HFFc6 (cell line): ENCODE measurements at regions not wholly inside any gene's neighbourhood (a gene's known extent, or its start where the extent isn't known, plus 50 kb on each side); places are given as distances from the start of the nearest gene placed in this dataset.
"Not testable (repeated sequence)": the region's sequence is repeated elsewhere in the genome, so short reads cannot be mapped to it uniquely, and the experiment has no call there.

ENCODE experiments used
- DNase-seq: peaks from one replicate; pipeline ENCODE4 v3.0.0-alpha.2; 2018
- H3K27ac Mint-ChIP-seq: 2 replicates; pipeline ENCODE4 v1.8.0; 2020; ENCODE audit warnings: mild to moderate bottlenecking, mixed read lengths
- H3K27me3 Mint-ChIP-seq: 2 replicates; pipeline ENCODE4 v1.8.0; 2021; ENCODE audit warnings: mild to moderate bottlenecking, moderate library complexity, mixed read lengths; ENCODE audit not compliant: insufficient read depth
- H3K36me3 Mint-ChIP-seq: 2 replicates; pipeline ENCODE4 v1.8.0; 2021; ENCODE audit warnings: low read depth, mixed read lengths
- H3K4me1 Mint-ChIP-seq: 2 replicates; pipeline ENCODE4 v1.8.0; 2020; ENCODE audit warnings: low read depth, mixed read lengths
- H3K4me3 Mint-ChIP-seq: 2 replicates; pipeline ENCODE4 v1.8.0; 2020; ENCODE audit warnings: mild to moderate bottlenecking, moderate library complexity, mixed read lengths
- H3K9me3 Mint-ChIP-seq: 2 replicates; pipeline ENCODE4 v1.8.0; 2020; ENCODE audit warnings: mild to moderate bottlenecking, mixed read lengths
- TF ChIP-seq, protein P1 (sequence below): fragments of 200-600 bp; sonication (generic); IDR thresholded peaks from 2 replicates; pipeline ENCODE4 v1.5.0; 2021; ENCODE audit warnings: antibody characterized with exemption, mild to moderate bottlenecking

DNA sequence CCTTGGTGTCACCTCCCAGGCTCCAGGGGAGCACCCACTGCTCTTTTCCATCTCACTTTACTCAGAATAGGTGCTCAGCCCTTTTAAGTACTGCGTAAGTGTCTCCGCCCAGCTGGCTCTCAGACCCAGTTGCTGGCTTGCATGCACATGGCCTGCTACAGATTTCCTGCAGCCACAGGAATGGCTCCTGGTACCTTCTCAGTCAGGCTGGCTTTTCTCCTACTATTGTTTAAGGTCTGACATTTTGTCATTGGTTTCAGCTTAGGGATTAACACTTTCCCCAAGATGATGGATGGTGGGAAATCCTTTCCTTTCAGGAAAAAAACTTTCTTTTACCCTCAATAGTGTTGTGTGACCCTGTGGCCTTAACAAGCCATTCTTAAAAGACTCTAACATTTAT is 1652.3 kb upstream of the WWC1 start:
- peaks cover 37% of the 10 kb centered on the region for H3K9me3 Mint-ChIP-seq
- H3K27me3 Mint-ChIP-seq: no peaks in the 10 kb centered on the region
- H3K27ac Mint-ChIP-seq: no peak overlapping the region
- H3K36me3 Mint-ChIP-seq: 0 out of 2 replicates have a peak, but pooled peaks cover 3% of the 10 kb centered on the region
- no peak overlapping the region for H3K4me3 Mint-ChIP-seq
- no peaks in the 10 kb centered on the region for H3K4me1 Mint-ChIP-seq
- TF ChIP-seq, protein P1, sequence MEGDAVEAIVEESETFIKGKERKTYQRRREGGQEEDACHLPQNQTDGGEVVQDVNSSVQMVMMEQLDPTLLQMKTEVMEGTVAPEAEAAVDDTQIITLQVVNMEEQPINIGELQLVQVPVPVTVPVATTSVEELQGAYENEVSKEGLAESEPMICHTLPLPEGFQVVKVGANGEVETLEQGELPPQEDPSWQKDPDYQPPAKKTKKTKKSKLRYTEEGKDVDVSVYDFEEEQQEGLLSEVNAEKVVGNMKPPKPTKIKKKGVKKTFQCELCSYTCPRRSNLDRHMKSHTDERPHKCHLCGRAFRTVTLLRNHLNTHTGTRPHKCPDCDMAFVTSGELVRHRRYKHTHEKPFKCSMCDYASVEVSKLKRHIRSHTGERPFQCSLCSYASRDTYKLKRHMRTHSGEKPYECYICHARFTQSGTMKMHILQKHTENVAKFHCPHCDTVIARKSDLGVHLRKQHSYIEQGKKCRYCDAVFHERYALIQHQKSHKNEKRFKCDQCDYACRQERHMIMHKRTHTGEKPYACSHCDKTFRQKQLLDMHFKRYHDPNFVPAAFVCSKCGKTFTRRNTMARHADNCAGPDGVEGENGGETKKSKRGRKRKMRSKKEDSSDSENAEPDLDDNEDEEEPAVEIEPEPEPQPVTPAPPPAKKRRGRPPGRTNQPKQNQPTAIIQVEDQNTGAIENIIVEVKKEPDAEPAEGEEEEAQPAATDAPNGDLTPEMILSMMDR: no peak
- DNase-seq: no peak

DNA sequence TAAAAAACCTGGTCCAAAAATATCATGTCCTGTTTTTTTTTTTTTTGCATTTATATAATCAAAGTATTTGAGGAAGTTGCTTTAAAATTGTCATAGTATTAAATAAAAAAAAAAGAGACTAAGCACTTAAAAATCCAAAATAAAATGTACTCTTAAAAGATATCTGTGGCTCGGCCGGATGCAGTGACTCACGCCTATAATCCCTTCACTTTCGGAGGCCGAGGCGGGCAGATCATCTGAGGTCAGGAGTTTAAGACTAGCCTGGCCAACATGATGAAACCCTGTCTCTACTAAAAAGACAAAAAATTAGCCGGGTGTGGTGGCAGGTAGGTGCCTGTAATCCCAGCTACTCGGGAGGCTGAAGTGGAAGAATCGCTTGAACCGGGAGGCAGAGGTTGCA is 1651.3 kb upstream of the WWC1 start:
- H3K9me3 Mint-ChIP-seq: peaks cover 35% of the 10 kb centered on the region
- not testable (repeated sequence) for H3K27me3 Mint-ChIP-seq, DNase-seq, H3K27ac Mint-ChIP-seq, H3K36me3 Mint-ChIP-seq, H3K4me1 Mint-ChIP-seq, H3K4me3 Mint-ChIP-seq

DNA sequence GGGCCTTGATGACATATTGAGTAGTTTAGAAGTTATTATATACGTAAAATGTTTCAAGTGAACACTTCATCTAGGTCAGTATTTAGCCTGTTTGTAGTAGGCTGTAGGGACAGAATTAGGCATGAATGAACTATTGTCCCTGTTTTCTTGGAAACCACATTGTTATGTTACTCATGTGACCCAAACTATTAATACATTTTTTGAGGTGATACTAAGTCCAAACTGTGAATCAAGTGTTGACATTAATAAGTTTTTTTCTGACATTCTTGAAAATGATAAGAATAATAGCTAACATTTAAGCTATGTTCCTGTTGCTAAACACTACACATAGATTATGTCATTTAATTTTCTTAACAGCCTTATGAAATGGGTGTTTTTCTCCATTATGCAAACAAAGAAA is 1642.7 kb upstream of the WWC1 start:
- no peak for DNase-seq
- Mint-ChIP-seq H3K9me3 (peaks cover 21% of the 10 kb centered on the region), H3K27ac (no peak overlapping the region), H3K36me3 (0 out of 2 replicates have a peak, but pooled peaks cover 5% of the 10 kb centered on the region), H3K27me3 (no peaks in the 10 kb centered on the region), H3K4me3 (no peak overlapping the region), H3K4me1 (no peaks in the 10 kb centered on the region)
- TF ChIP-seq, protein P1: no peak

DNA sequence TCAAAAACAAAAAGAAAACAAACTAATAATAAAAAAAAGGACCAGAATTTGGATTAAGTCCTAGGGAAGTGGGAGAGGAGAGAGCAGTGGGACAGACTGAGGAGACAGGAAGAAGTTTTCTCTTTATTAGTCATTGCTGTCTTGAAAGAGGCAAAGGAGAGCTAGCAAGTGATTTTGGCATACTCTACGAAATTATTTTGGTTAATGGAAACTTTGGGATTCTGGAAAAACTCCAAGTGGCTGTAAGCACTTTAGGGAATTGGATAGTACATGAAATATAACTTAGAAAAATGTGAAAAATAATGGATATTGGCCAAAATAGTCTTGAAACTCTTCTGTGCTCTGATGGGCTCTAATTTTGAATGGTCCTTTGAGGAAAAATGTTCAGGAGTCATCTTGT is 1641.8 kb upstream of the WWC1 start:
- Mint-ChIP-seq H3K36me3 (0 out of 2 replicates have a peak, but pooled peaks cover under 1% of the 10 kb centered on the region), H3K27me3 (no peaks in the 10 kb centered on the region), H3K27ac (no peak overlapping the region), H3K4me1 (no peaks in the 10 kb centered on the region), H3K9me3 (peaks cover 23% of the 10 kb centered on the region), H3K4me3 (no peak overlapping the region)
- no peak for DNase-seq
- TF ChIP-seq, protein P1: no peak

DNA sequence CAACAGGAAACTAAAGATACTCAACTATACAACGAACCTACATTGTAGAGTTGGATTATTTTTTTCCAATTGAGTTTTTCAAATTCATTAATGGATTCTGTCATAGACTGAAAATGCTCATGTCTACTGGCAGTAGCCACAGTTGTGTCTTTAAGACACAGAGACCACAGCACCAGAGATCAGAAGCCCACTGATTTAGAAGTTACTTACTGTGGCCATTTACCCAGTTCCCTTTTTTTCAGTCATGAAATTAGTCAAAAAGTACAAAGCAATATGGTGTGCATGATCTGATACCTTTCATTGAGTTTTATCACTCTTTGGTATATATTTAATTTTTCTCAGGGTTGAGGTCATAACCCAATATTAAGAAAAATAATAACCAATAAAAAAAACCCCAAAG is 1640.2 kb upstream of the WWC1 start:
- H3K4me1 Mint-ChIP-seq: no peaks in the 10 kb centered on the region
- no peak for DNase-seq
- no peak overlapping the region for H3K4me3 Mint-ChIP-seq
- H3K9me3 Mint-ChIP-seq: peaks cover 26% of the 10 kb centered on the region
- TF ChIP-seq, protein P1: no peak
- H3K36me3 Mint-ChIP-seq: no peaks in the 10 kb centered on the region
- no peaks in the 10 kb centered on the region for H3K27me3 Mint-ChIP-seq
- no peak overlapping the region for H3K27ac Mint-ChIP-seq

DNA sequence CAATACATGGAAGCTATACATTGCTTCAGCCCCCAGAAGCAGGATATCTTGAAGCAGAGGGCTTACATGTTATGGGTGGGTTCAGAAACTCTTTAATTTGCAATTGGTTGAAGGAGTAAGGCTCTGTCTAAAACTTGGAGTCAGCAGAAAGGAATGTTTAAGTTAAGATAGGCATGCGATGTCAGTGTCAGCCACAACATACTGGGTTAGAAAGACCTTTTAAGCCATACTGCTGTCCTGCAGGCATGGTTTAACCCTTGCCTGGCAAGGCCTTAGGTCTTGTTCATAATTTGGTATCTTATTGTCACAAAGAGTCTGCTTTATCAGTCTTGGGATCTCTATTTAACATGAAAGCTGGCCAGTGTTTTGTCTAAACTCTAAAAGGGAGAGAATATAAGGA is 1619.6 kb upstream of the WWC1 start:
- no peak overlapping the region for H3K27ac Mint-ChIP-seq
- peaks cover 38% of the 10 kb centered on the region for H3K9me3 Mint-ChIP-seq
- no peaks in the 10 kb centered on the region for H3K4me1 Mint-ChIP-seq
- TF ChIP-seq, protein P1: no peak
- H3K27me3 Mint-ChIP-seq: no peaks in the 10 kb centered on the region
- H3K36me3 Mint-ChIP-seq: no peaks in the 10 kb centered on the region
- no peak overlapping the region for H3K4me3 Mint-ChIP-seq
- DNase-seq: no peak
